HG03095 (cell line): ENCODE measurements at regions not wholly inside any gene's neighbourhood (a gene's known extent, or its start where the extent isn't known, plus 50 kb on each side); places are given as distances from the start of the nearest gene placed in this dataset.

Experiments used
- ATAC-seq: cut with Tn5 transposase; IDR thresholded peaks from one replicate; pipeline ENCODE4 v1.9.1; 2021; ENCODE audit warnings: moderate library complexity; ENCODE audit not compliant: unreplicated experiment

DNA sequence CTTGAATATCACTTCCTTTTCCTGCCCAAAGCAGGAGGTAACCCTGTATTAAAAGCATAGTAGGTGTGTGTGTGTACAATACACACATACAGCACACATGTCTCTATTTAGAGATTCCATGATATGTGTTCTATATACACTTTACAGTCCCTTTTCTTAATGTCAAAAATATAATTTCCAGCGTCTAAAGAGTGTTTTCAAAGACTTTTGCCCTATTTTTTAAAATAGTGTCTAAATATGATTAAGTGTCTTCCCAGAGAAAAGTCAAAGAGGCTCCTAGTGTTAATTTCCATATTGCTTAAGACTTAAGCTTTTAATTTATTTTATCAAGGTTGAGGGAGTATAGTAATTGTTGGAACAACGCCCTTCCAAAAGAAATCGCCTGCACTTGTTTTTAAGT lies 420.3 kb upstream of the POU3F3 start:
- ATAC-seq: no peak

DNA sequence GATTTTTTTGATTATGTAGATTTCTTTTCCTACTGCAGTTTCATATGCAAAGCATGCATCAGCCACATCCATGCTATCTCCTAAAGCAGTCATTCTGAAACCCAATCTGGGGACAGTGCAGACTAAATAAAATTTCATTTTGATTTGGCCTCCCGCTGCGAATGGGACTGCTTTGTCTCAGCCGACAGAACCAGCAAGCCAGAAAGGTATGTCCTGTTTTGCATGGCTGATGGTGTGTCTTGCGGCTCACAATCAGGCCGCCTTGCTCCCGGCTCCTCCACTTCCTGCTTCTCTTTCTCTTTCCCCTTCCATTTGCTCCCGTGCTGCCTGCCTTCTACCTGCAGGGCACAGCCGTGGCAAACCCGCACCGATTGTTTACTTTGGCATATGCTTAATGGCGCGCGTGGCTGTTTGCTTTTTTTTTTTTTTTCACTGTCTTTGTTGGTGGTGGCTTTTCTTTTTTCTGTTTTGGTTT lies 419.6 kb upstream of the POU3F3 start:
- peak; percentile 82 for ATAC-seq

DNA sequence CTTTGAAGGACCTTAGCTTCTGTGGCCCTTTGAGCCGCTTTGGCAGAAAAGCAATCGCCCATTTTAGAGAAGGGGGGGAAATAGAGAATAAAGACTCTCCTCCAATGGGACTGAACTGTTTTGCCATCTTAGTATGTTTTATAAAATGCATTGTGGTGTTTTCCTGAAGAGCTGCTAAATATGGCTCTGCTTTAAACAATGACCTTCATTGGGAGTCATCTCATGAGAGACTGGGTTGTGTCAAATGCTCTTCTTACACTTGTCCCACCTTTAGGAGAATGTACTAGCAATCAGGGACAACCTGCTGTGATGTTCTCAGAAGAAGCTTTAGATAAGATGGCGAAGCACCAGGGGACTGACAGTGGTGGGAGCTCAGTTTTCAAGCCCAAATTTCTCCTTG lies 418.9 kb upstream of the POU3F3 start:
- ATAC-seq: no peak

DNA sequence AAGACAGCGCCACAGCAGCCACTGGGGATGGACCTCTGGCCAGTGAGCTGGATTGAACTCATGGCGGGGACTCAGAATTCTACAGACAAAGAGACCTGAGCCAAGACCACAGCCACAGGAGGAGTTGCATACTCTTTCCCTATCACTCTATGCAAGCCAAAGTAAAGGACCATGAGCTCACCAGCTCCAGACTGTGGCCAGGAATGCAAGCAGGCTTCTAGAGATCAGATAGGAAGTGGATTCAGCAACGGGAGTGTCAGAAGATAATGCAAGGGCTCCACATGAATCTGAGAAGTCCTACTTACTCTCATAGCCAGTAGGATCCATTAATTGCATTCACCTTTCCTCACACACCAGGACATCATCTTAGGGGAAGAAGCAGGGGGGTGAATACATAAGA lies 415.4 kb upstream of the POU3F3 start:
- no peak for ATAC-seq

- no peak for ATAC-seq
Measured at GRCh38 chr2:104443145-104443544, 410.8 kb upstream of the POU3F3 start.

- no peak for ATAC-seq
Measured at GRCh38 chr2:104444392-104444791, 409.5 kb upstream of the POU3F3 start.

GRCh38 chr2:104444889-104445288 lies 409.0 kb upstream of the POU3F3 start:
- no peak for ATAC-seq

DNA sequence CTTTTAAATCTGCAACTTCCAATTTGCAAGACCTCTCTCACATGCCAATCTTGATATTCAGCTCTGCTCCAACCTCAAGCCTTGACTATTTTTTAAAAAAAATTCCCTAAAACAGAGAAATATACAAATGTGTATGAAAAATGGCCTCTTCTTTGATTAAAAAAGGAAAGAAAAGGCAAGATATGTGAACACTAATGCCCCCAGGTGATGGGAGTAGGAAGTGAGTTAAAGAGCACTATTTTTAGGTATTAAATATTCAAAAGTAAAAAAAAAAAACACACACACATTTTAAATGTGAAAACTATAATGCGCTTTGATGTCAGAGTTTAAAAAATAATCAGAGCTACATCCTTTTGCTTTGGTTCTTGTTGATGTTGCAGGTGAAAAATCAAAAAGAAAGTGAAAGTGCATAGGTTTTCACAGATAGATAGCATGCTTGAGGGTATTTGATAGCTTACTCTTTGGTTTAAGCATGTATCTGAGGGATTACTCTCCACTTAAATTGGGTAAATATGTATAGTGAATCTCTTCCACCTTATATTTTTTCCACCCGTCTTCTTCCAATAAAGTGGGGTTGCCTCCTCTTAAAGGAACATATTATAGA lies 406.0 kb upstream of the POU3F3 start:
- no peak for ATAC-seq

DNA sequence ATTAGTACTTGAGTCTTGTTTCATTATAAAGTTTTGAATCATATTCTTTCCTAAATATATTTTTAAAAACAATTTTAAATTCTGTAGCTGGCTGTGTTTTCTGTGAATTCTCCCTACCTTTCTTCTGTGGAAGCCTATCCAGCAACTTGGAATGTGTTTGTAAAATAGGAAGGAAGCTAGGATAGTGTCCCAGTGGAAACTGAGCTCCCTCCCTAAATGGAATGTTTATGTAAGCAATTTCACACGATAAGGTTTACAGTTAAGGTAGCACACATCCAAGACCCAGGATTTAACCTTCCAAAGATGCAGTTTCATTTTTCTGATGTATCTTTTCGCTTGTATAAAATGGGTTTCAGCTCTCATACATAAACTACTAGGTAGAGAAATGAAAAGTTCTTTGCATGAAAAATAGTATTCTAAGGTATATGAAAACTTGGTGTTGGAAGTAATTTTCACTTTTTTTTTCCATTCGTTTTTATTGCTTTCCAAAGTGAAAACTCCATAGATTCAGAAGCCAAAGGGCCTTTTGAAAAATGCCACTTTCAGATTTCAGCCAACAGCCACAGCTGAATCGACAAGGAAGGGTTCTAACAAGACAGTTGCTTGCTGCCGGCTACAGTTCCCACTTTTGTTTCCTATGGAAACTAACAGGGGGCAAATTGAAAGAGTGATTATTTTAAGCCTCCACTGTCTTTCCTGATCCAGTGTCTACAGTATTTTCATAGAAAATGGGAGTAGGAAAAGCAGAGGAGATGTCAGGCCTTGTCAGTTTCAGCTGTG lies 405.1 kb upstream of the POU3F3 start:
- no peak for ATAC-seq

DNA sequence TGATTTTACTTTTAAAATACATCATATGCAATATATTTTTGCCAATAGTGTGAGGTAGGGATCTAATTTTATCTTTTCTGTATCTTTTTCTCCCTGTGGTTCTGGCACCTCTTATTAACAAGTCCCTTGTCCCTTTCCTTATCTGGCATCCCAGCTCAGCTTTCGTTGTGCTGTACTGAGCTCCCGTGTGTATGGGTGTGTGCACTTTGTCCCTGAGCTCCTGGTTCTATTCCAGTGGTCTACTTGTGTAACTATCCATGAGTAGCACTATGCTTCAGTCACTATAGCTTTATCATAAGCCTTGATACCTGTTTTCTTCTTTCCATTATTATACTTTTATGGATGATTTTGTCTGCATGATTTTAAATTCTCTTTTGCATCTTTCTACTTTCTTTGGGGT lies 401.4 kb upstream of the POU3F3 start:
- no peak for ATAC-seq

DNA sequence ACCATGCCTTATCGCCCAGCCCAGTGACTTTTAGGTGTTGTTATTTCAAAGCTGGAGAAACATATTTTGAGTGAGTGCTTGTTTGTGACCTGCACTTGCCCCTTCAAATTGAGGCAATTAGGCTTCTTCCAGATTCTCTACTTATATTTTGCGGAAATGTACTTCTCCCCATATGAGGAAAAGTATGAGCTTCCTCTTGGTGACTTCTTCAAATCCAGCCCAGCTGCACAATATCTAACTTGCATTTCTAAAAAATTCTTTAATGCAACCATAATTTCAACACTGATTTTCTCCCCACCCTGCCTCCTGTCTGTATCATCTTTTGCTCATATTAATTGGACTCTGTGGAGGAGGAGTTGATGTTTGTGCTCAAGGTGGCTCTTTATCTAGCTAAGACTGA lies 391.2 kb upstream of the POU3F3 start:
- no peak for ATAC-seq

- ATAC-seq: no peak
Measured at GRCh38 chr2:104465981-104466380, 387.9 kb upstream of the POU3F3 start.

- no peak for ATAC-seq
Measured at GRCh38 chr2:104468846-104469245, 385.1 kb upstream of the POU3F3 start.

DNA sequence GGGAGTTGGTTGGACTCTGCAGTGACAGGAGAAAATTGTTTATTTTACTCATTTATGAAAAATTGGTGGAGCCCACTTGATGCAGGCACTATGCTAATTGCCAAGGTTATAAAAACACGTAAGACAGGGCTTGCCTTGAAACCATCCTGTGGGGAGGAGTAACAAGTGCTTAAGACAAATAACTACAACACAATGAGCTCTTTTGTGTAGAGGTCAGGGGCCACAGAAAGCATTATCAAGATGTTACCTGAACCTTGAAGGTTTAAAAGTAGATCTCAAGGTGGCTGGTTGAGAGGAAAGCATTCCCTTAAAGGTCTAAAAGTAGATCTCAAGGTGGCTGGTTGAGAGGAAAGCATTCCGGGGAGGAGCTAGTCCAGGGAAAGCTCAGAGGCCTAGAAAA lies 381.8 kb upstream of the POU3F3 start:
- no peak for ATAC-seq

GRCh38 chr2:104473546-104473945 lies 380.4 kb upstream of the POU3F3 start:
- no peak for ATAC-seq

GRCh38 chr2:104474716-104475115 lies 379.2 kb upstream of the POU3F3 start:
- no peak for ATAC-seq

- ATAC-seq: no peak
Measured at GRCh38 chr2:104476075-104476474, 377.8 kb upstream of the POU3F3 start.

GRCh38 chr2:104476563-104476988 lies 377.3 kb upstream of the POU3F3 start:
- ATAC-seq: no peak

DNA sequence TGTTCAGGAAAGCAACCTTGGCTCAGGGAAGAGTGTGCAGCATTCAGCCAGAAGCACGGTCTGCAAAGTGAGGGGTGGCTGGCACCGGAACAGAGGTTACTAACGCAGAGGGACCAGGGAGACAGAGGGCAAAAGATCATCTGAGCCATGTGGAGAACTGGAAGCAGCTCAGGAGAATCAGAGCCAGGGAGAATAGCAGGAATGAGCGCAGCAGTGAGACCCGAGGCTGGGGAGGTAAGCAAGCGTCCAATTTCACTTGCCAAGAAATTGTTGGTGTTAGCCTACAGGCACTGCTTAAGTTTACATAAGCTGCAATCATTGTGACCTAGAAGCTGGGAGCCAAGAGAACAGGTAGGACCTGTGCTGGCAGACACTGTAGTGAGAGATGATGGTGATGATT lies 372.6 kb upstream of the POU3F3 start:
- no peak for ATAC-seq

DNA sequence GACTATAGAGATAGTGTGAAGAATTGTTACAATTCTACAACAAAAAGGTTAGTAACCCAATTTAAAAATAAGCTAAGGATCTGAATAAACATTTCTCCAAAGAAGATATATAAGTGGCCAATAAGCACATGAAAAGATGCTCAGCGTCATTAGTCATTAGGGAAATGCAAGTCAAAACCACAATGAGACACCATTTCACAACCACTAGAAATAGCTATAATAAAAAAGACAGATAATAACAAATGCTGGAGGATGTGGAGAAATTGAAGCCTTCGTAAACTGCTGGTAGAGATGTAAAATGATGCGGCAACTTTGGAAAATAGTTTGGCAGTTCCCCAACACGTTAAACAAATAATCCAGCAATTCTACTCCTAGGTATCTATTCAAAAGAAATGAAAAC lies 366.5 kb upstream of the POU3F3 start:
- no peak for ATAC-seq

DNA sequence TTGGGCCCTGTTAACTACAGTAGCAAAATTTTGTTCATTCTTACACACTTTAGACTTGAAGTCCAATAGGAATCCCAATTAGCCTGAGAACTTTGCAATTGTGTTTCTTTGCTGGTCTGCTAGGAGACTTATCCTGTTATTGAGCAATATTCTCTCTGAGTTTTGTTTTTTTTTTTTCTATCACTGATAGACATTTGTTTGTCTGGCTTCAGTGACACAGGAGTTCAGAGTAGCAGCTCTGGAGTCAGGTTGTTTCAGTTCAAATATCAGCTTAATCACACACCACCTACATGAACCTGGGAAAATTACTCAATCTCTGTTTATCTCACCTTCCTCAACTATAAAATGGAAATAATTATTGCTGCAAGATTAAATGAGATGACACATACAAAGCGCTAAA lies 360.2 kb upstream of the POU3F3 start:
- ATAC-seq: no peak

DNA sequence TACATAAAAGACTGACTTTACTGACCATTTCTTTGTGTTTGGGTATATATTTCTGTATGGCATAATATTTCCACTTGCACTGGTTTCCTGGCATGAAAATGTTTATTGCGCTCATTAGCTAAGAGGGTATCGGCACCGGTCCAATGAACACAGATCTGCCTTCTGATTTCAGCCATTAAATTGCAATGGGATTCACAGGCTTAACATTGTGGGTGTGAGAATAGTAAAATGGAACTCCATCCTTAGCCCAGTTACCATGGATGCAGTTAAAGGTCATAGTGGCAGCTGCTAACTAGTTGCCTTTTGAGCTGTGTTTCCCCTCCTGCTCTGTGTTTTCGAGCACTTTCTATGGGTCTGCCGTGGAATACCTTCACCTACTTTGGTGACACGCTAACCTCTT lies 352.6 kb upstream of the POU3F3 start:
- ATAC-seq: no peak

DNA sequence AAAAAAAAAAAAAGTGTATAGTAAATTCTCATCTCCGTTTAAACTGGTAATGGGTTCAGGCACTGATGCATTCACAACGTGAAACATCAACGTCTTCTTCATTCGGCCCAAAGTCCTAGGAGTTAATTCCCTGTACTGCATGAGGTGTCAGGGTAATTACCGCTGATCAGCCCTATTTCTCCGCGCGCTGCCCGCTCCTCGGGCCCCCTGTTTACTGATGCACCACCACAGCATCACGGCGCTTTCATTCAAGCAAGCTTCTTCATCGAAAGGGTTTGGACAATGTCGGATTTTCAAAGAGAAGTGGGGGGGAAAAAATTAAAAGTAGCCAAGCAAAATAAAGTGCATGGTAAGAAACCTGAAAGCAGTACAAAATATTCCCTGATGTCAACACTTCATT lies 352.0 kb upstream of the POU3F3 start:
- no peak for ATAC-seq
